H4 (cell line): ENCODE measurements at regions not wholly inside any gene's neighbourhood (a gene's known extent, or its start where the extent isn't known, plus 50 kb on each side); places are given as distances from the start of the nearest gene placed in this dataset.
"Not testable (repeated sequence)": the region's sequence is repeated elsewhere in the genome, so short reads cannot be mapped to it uniquely, and the experiment has no call there.

Experiments
- DNase-seq: peaks from one replicate; pipeline ENCODE4 v3.0.0-alpha.2; 2015; ENCODE audit warnings: low spot score

GRCh38 chr21:27572696-27573095 lies 605.8 kb upstream of the ADAMTS5 start:
- DNase-seq: peak; percentile 6

- DNase-seq: peak; percentile 10
Observed at GRCh38 chr21:27571706-27572105, 604.8 kb upstream of the ADAMTS5 start.

GRCh38 chr21:27570306-27570868 lies 603.5 kb upstream of the ADAMTS5 start:
- DNase-seq: peak; percentile 20

- no peak for DNase-seq
Observed at GRCh38 chr21:27569831-27570230, 602.9 kb upstream of the ADAMTS5 start.

- no peak for DNase-seq
Observed at GRCh38 chr21:27569091-27569490, 602.2 kb upstream of the ADAMTS5 start.

GRCh38 chr21:27567381-27567780 lies 600.5 kb upstream of the ADAMTS5 start:
- no peak for DNase-seq

- no peak for DNase-seq
Observed at GRCh38 chr21:27566521-27566920, 599.6 kb upstream of the ADAMTS5 start.

- DNase-seq: no peak
Observed at GRCh38 chr21:27565364-27565763, 598.5 kb upstream of the ADAMTS5 start.

- peak; percentile 58 for DNase-seq
Observed at GRCh38 chr21:27564684-27565301, 597.9 kb upstream of the ADAMTS5 start.

GRCh38 chr21:27562303-27562702 lies 595.4 kb upstream of the ADAMTS5 start:
- no peak for DNase-seq

- DNase-seq: peak; percentile 51
Observed at GRCh38 chr21:27561116-27561515, 594.2 kb upstream of the ADAMTS5 start.

- no peak for DNase-seq
Observed at GRCh38 chr21:27557356-27557755, 590.5 kb upstream of the ADAMTS5 start.

- DNase-seq: no peak
Observed at GRCh38 chr21:27555996-27556395, 589.1 kb upstream of the ADAMTS5 start.

GRCh38 chr21:27550287-27550686 lies 583.4 kb upstream of the ADAMTS5 start:
- no peak for DNase-seq

- DNase-seq: no peak
Observed at GRCh38 chr21:27548486-27548885, 581.6 kb upstream of the ADAMTS5 start.

GRCh38 chr21:27545754-27546349 lies 579.0 kb upstream of the ADAMTS5 start:
- no peak for DNase-seq

- DNase-seq: not testable (repeated sequence)
Observed at GRCh38 chr21:27542126-27542525, 575.2 kb upstream of the ADAMTS5 start.

- no peak for DNase-seq
Observed at GRCh38 chr21:27536319-27536718, 569.4 kb upstream of the ADAMTS5 start.

- no peak for DNase-seq
Observed at GRCh38 chr21:27535188-27535587, 568.3 kb upstream of the ADAMTS5 start.

GRCh38 chr21:27534206-27534605 lies 567.3 kb upstream of the ADAMTS5 start:
- no peak for DNase-seq

GRCh38 chr21:27532076-27532475 lies 565.2 kb upstream of the ADAMTS5 start:
- no peak for DNase-seq

- DNase-seq: no peak
Observed at GRCh38 chr21:27528697-27529096, 561.8 kb upstream of the ADAMTS5 start.

- no peak for DNase-seq
Observed at GRCh38 chr21:27526451-27526850, 559.6 kb upstream of the ADAMTS5 start.

GRCh38 chr21:27525780-27526179 lies 558.9 kb upstream of the ADAMTS5 start:
- no peak for DNase-seq
